Upper lobe of left lung (tissue), 4 donors: ENCODE measurements at regions not wholly inside any gene's neighbourhood (a gene's known extent, or its start where the extent isn't known, plus 50 kb on each side); places are given as distances from the start of the nearest gene placed in this dataset.

Source experiments
- EP300 ChIP-seq, 4 donors: sonication (generic); formaldehyde crosslinking; IDR thresholded peaks; one replicate each; pipeline ENCODE4 v1.5.1; 2017; ENCODE audit warnings: antibody characterized with exemption in 4 of 4, control low read depth in 2 of 4
- POLR2A ChIP-seq, 4 donors: fragments of 450-650 bp; IDR thresholded peaks; one replicate each; pipeline ENCODE4 v1.5.1; 2016 to 2017; ENCODE audit warnings: antibody characterized with exemption in 4 of 4, mild to moderate bottlenecking in 2 of 4
- POLR2AphosphoS5 ChIP-seq, 2 donors: sonication (generic); formaldehyde crosslinking; IDR thresholded peaks; one replicate each; pipeline ENCODE4 v1.5.1; 2017; ENCODE audit warnings: antibody characterized with exemption in 2 of 2
- TF ChIP-seq, protein P1 (sequence below), 6 experiments: fragments of 450-650 bp in 4 of 6; fragments of 200-600 bp in 2 of 6; sonication (generic) in 2 of 6; IDR thresholded peaks; one replicate each; pipeline ENCODE4 v1.5.1; 2016 to 2019; ENCODE audit warnings: antibody characterized with exemption in 6 of 6

DNA sequence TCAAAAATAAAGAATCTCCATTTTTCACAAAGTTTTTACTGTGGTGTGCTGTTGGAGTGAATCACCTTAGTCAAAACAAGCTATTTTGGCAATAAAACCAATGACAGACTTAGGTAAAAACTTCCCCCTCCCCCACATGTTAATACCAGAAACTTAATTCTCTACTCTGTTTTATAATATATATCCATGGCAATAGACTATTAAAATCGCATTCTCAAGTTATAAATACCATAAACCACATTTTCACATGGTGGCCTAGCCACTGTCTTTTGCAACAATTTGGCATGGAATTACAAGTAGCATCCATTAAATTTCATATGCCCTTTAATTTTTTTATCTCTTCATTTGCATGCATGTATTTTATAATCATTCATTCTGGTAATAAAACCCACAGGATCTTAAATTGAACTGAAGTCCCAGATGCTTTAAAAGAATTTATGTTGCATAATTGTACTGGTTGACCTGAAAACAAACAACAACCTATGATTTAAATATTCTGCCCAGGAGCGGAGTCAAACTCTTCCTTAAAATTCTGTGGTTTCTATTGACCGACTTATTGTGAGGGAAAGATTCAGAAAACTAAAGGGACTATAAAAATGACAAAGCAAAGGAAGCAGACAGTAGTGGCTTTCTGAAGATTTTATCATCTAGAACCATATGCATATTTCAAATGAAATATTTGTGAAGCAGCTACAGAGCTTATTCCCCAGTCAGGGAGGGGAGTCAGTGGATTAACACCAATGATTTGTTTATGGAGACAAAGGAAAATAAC lies 229.0 kb upstream of the TBL1XR1 start:
- TF ChIP-seq, protein P1, sequence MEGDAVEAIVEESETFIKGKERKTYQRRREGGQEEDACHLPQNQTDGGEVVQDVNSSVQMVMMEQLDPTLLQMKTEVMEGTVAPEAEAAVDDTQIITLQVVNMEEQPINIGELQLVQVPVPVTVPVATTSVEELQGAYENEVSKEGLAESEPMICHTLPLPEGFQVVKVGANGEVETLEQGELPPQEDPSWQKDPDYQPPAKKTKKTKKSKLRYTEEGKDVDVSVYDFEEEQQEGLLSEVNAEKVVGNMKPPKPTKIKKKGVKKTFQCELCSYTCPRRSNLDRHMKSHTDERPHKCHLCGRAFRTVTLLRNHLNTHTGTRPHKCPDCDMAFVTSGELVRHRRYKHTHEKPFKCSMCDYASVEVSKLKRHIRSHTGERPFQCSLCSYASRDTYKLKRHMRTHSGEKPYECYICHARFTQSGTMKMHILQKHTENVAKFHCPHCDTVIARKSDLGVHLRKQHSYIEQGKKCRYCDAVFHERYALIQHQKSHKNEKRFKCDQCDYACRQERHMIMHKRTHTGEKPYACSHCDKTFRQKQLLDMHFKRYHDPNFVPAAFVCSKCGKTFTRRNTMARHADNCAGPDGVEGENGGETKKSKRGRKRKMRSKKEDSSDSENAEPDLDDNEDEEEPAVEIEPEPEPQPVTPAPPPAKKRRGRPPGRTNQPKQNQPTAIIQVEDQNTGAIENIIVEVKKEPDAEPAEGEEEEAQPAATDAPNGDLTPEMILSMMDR (IDR thresholded peaks at IDR 0.05): no peak
- TF ChIP-seq POLR2A (IDR thresholded peaks at IDR 0.05): no peak
- no peak for TF ChIP-seq EP300 (IDR thresholded peaks at IDR 0.05)
- no peak for TF ChIP-seq POLR2AphosphoS5 (IDR thresholded peaks at IDR 0.05)
